ENCODE measurements at regions not wholly inside any gene's neighbourhood (a gene's known extent, or its start where the extent isn't known, plus 50 kb on each side); places are given as distances from the start of the nearest gene placed in this dataset.

DNA sequence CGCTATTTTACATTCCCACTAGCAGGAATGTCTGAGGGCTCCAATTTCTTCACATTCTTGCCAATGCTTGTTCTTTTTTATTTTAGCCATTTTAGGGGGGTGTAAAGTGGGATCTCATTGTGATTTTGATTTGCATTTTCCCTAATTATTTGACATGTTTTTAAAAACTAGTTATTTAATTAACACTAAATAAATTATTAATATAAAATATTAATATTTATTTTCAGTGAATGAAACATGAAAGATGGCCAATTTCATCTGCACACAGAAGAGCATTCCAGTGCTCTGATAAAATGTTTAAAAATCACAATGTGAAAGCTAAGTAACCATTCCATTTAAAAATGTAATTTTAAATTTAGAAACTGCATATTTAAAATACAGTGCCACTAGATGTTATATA, 322.2 kb upstream of the ZNF521 start:
- Histone ChIP-seq H3K9me3 (no peaks in the 10 kb centered on the region), H3K36me3 (no peaks in the 10 kb centered on the region), H3K4me1 (no peaks in the 10 kb centered on the region), H3K27ac (no peak overlapping the region), H3K27me3 (no peaks in the 10 kb centered on the region), H3K4me3 (replicated peaks in 1 of 3) (no peak overlapping the region)
- intact Hi-C loops (cut with DNase I) = no loop called here
- TF ChIP-seq, protein P1, sequence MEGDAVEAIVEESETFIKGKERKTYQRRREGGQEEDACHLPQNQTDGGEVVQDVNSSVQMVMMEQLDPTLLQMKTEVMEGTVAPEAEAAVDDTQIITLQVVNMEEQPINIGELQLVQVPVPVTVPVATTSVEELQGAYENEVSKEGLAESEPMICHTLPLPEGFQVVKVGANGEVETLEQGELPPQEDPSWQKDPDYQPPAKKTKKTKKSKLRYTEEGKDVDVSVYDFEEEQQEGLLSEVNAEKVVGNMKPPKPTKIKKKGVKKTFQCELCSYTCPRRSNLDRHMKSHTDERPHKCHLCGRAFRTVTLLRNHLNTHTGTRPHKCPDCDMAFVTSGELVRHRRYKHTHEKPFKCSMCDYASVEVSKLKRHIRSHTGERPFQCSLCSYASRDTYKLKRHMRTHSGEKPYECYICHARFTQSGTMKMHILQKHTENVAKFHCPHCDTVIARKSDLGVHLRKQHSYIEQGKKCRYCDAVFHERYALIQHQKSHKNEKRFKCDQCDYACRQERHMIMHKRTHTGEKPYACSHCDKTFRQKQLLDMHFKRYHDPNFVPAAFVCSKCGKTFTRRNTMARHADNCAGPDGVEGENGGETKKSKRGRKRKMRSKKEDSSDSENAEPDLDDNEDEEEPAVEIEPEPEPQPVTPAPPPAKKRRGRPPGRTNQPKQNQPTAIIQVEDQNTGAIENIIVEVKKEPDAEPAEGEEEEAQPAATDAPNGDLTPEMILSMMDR (IDR thresholded peaks at IDR 0.05) = no peak
- TF ChIP-seq POLR2A (IDR thresholded peaks at IDR 0.05) = no peak
- WGBS, 2 donors = 93 to 94% methylated on average over 1 of the region's 1 CpG
- no peak for DNase-seq

DNA sequence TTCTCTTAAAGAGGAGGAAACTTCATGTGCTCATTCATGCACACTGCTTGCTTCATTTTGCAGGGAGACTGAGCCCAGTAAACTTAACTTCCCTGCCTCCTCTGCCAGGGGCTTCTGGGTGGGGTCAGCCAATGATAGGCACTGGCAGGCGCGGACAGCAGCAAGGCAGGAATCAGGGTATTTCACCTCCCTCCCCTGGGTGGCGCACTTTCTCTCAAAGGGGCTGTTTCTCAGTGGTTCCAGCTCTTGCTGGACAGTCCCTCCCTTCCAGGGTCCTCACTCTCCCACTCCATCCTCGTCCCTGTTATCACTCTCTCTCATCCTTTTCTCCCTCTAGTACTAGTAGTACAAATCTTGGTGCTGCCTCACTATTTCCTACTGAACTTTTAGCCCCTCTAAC, 320.5 kb upstream of the ZNF521 start:
- 84 to 85% methylated on average over 4 of the region's 4 CpGs for WGBS, 2 donors
- intact Hi-C loops (cut with DNase I) = no loop called here
- Histone ChIP-seq H3K27ac (no peak overlapping the region), H3K36me3 (no peaks in the 10 kb centered on the region), H3K4me3 (replicated peaks in 1 of 3) (no peak overlapping the region), H3K9me3 (no peaks in the 10 kb centered on the region), H3K27me3 (no peaks in the 10 kb centered on the region), H3K4me1 (no peaks in the 10 kb centered on the region)
- TF ChIP-seq, protein P1 (IDR thresholded peaks at IDR 0.05) = no peak
- no peak for TF ChIP-seq POLR2A (IDR thresholded peaks at IDR 0.05)
- no peak for DNase-seq

DNA sequence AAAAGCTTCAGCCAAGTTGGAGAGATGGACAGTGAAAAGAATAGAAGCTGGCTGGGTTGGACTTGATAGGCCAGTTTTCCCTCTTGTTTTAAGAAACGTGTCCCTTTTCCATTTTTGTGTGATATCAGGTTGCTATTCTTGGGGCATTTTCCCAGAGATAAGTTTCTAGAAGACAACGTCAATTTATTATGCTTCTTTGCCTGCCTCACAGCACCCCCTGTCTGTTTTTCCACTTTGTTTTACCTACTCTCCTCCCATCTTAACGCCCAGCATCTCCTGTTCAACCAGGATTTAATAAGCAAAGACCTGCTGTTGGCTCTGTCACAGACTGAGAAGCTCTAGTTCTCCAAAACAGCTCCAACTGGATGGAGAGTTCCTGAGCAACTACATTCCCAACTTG, 317.8 kb upstream of the ZNF521 start:
- no peak overlapping the region for H3K27ac ChIP-seq
- 41 to 45% methylated on average over 3 of the region's 3 CpGs for WGBS, 2 donors
- no peak for TF ChIP-seq POLR2A (IDR thresholded peaks at IDR 0.05)
- TF ChIP-seq, protein P1 (IDR thresholded peaks at IDR 0.05) = no peak
- DNase-seq = no peak
- H3K4me3 ChIP-seq (replicated peaks in 1 of 3) = no peak overlapping the region
- H3K27me3 ChIP-seq = no peaks in the 10 kb centered on the region
- no peaks in the 10 kb centered on the region for H3K9me3 ChIP-seq
- no peaks in the 10 kb centered on the region for H3K4me1 ChIP-seq
- no peaks in the 10 kb centered on the region for H3K36me3 ChIP-seq
- intact Hi-C loops (cut with DNase I) = no loop called here

DNA sequence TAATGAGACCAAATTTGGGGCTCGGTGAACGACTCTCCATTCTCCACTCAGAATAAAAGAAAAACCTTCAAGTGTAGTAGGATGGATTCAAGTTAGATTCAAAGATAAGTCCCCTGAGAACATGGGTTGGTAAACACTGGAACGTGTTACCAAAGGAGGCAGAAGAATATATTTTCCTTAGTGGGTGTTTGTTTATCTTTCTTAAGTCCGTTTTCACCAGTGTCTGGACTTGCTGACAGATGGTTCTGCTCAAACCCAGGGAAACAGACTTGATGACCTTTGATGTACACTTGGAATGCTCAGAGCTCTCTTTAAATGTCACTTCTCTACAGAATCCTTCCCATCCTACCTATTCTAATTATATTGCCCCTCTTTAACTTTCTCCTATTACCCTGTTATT, 310.3 kb upstream of the ZNF521 start:
- 27 to 40% methylated on average over 4 of the region's 4 CpGs for WGBS, 2 donors
- H3K4me1 ChIP-seq = no peaks in the 10 kb centered on the region
- H3K27me3 ChIP-seq = no peaks in the 10 kb centered on the region
- H3K9me3 ChIP-seq = no peaks in the 10 kb centered on the region
- H3K27ac ChIP-seq = no peak overlapping the region
- H3K4me3 ChIP-seq (replicated peaks in 1 of 3) = no peak overlapping the region
- DNase-seq = no peak
- no peaks in the 10 kb centered on the region for H3K36me3 ChIP-seq
- intact Hi-C loops (cut with DNase I) = no loop called here
- TF ChIP-seq, protein P1 (IDR thresholded peaks at IDR 0.05) = no peak
- no peak for TF ChIP-seq POLR2A (IDR thresholded peaks at IDR 0.05)

DNA sequence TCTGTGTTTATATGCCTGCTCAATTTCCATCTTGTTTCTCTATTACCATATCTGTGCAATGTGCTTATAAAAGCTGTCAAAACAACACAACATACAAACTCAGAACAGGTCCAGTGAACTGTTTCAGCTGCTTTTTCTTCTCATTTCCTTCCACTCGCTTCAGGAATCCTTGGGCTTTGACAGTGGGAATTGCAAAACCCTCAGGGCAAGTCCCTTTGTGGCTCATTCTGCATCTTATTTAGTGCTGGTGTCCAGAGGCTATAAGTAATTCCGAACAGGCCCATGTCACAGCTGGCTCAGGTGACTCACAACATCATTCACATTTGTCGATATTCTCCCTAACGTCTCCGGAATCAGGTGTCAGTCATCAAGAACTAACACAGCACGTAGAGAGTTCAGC, 309.9 kb upstream of the ZNF521 start:
- Histone ChIP-seq H3K27ac (no peak overlapping the region), H3K9me3 (no peaks in the 10 kb centered on the region), H3K4me1 (no peaks in the 10 kb centered on the region), H3K4me3 (replicated peaks in 1 of 3) (no peak overlapping the region), H3K27me3 (no peaks in the 10 kb centered on the region), H3K36me3 (no peaks in the 10 kb centered on the region)
- DNase-seq = no peak
- TF ChIP-seq, protein P1 (IDR thresholded peaks at IDR 0.05) = no peak
- TF ChIP-seq POLR2A (IDR thresholded peaks at IDR 0.05) = no peak
- WGBS, 2 donors = 55 to 65% methylated on average over 6 of the region's 6 CpGs
- intact Hi-C loops (cut with DNase I) = no loop called here

Data from thyroid gland (tissue), 4 donors.